SK-N-SH (cell line): ENCODE measurements at regions not wholly inside any gene's neighbourhood (a gene's known extent, or its start where the extent isn't known, plus 50 kb on each side); places are given as distances from the start of the nearest gene placed in this dataset.

Experiments
- CTCF ChIA-PET: fragments of 300-600, 350-600 bp; formaldehyde crosslinking; extraction: SDS; loops from one replicate; lab custom pipeline; 2021; lab: Yijun Ruan, JAX
- POLR2A ChIA-PET: fragments of 350-600 bp; sonication (Branson Sonifier 250); formaldehyde crosslinking; extraction: SDS; loops from one replicate; lab custom pipeline; 2020; ENCODE audit warnings: antibody characterized with exemption, inconsistent platforms; lab: Yijun Ruan, JAX
- DNase-seq: peaks from one replicate; pipeline ENCODE4 v3.0.0; 2012
- H2AFZ ChIP-seq: fragments of 200-600 bp; sonication (generic); 2 replicates; pipeline ENCODE4 v1.8.1; 2016; ENCODE audit warnings: antibody characterized with exemption, mild to moderate bottlenecking, low read depth
- H3F3A ChIP-seq: fragments of 200-600 bp; sonication (generic); replicated peaks from 2 replicates; pipeline ENCODE3; 2016; ENCODE audit warnings: antibody characterized with exemption, mild to moderate bottlenecking; ENCODE audit not compliant: insufficient read depth
- H3K27ac ChIP-seq, 2 experiments: fragments of 200-500 bp in 1 of 2; fragments of 200-600 bp in 1 of 2; sonication (Bioruptor generic) in 1 of 2; sonication (generic), shearing (Covaris generic) in 1 of 2; 2 replicates each; pipeline versions ENCODE4 v1.5.1 to v1.6.1; 2014 to 2016; ENCODE audit warnings: low read depth in 2 of 2, inconsistent platforms in 1 of 2, low read length in 1 of 2, mild to moderate bottlenecking in 1 of 2, mixed read lengths in 1 of 2
- H3K27me3 ChIP-seq: fragments of 200-600 bp; sonication (generic), shearing (Covaris generic); 2 replicates; pipeline ENCODE4 v1.6.1; 2016; ENCODE audit warnings: mixed run types; ENCODE audit not compliant: insufficient read depth
- H3K36me3 ChIP-seq, 2 experiments: fragments of 200-500 bp in 1 of 2; fragments of 200-600 bp in 1 of 2; sonication (Bioruptor generic) in 1 of 2; sonication (generic) in 1 of 2; replicated peaks in 1 of 2; 2 replicates each; pipeline versions ENCODE3 to v1.5.1; 2014 to 2016; ENCODE audit warnings: low read length in 1 of 2, mild to moderate bottlenecking in 1 of 2; ENCODE audit not compliant: insufficient read depth in 2 of 2, control insufficient read depth in 1 of 2
- H3K4me1 ChIP-seq, 2 experiments: fragments of 200-500 bp in 1 of 2; fragments of 200-600 bp in 1 of 2; sonication (Bioruptor generic) in 1 of 2; sonication (generic), shearing (Covaris generic) in 1 of 2; 2 replicates each; pipeline versions ENCODE4 v1.5.1 to v1.6.1; 2014 to 2016; ENCODE audit warnings: low read depth in 1 of 2, low read length in 1 of 2, mixed run types in 1 of 2; ENCODE audit not compliant: insufficient read depth in 2 of 2, control insufficient read depth in 1 of 2
- H3K4me2 ChIP-seq: fragments of 200-600 bp; sonication (generic), shearing (Covaris generic); 2 replicates; pipeline ENCODE4 v1.6.1; 2017; ENCODE audit warnings: mixed run types
- H3K4me3 ChIP-seq, 2 experiments: fragments of 200-500 bp in 1 of 2; fragments of 200-600 bp in 1 of 2; sonication (Bioruptor generic) in 1 of 2; sonication (generic), shearing (Covaris generic) in 1 of 2; 2 replicates each; pipeline versions ENCODE4 v1.5.1 to v1.8.1; 2014 to 2016; ENCODE audit warnings: low read depth in 2 of 2, inconsistent platforms in 1 of 2, low read length in 1 of 2, mild to moderate bottlenecking in 1 of 2, mixed read lengths in 1 of 2, moderate library complexity in 1 of 2
- H3K79me2 ChIP-seq: fragments of 200-600 bp; sonication (generic); 2 replicates; pipeline ENCODE4 v1.8.1; 2017; ENCODE audit warnings: mild to moderate bottlenecking; ENCODE audit not compliant: insufficient read depth
- H3K9ac ChIP-seq: fragments of 200-600 bp; sonication (generic); 2 replicates; pipeline ENCODE4 v1.6.1; 2017; ENCODE audit warnings: mixed run types
- H3K9me2 ChIP-seq: fragments of 200-600 bp; sonication (generic); 2 replicates; pipeline ENCODE4 v1.6.1; 2017; ENCODE audit warnings: mixed run types
- H3K9me3 ChIP-seq: fragments of 200-600 bp; sonication (generic); 2 replicates; pipeline ENCODE4 v1.6.1; 2017; ENCODE audit warnings: mixed run types, mild to moderate bottlenecking, moderate library complexity
- H4K20me1 ChIP-seq: fragments of 200-600 bp; sonication (generic); 2 replicates; pipeline ENCODE4 v1.6.1; 2017; ENCODE audit warnings: mild to moderate bottlenecking, mixed run types; ENCODE audit not compliant: insufficient read depth
- CHD2 ChIP-seq: fragments of 150-350 bp; IDR thresholded peaks from 2 replicates; pipeline ENCODE4 v1.6.1; 2018; ENCODE audit warnings: low read length; ENCODE audit not compliant: partially characterized antibody
- CTCF ChIP-seq: fragments of 200-600 bp; sonication (generic); IDR thresholded peaks from 2 replicates; pipeline ENCODE4 v1.6.1; 2017; ENCODE audit warnings: antibody characterized with exemption, mild to moderate bottlenecking, moderate library complexity
- ELF1 ChIP-seq: IDR thresholded peaks from 2 replicates; pipeline ENCODE4 v1.4.0; 2012
- FOSL2 ChIP-seq: IDR thresholded peaks from 2 replicates; pipeline ENCODE4 v1.4.0; 2012; ENCODE audit warnings: low read depth, mild to moderate bottlenecking, moderate library complexity, borderline replicate concordance
- FOXJ3 ChIP-seq: sonication (generic); formaldehyde crosslinking; IDR thresholded peaks from 2 replicates; pipeline ENCODE4 v1.5.1; 2020; ENCODE audit warnings: mild to moderate bottlenecking, missing genetic modification reagents
- FOXM1 ChIP-seq: IDR thresholded peaks from 2 replicates; pipeline ENCODE4 v1.4.0; 2012; ENCODE audit warnings: low read depth, mild to moderate bottlenecking
- GABPA ChIP-seq: IDR thresholded peaks from 2 replicates; pipeline ENCODE4 v1.4.0; 2012; ENCODE audit warnings: low read depth, mild to moderate bottlenecking
- GATA2 ChIP-seq: sonication (generic); formaldehyde crosslinking; IDR thresholded peaks from 2 replicates; pipeline ENCODE4 v1.5.0; 2020; ENCODE audit warnings: mild to moderate bottlenecking, missing genetic modification reagents
- MXI1 ChIP-seq: IDR thresholded peaks from 2 replicates; pipeline ENCODE4 v1.6.1; 2012; ENCODE audit warnings: mild to moderate bottlenecking, low read depth, low read length, improper control_type of control experiment
- NFIC ChIP-seq: IDR thresholded peaks from 2 replicates; pipeline ENCODE4 v1.4.0; 2012; ENCODE audit warnings: borderline replicate concordance
- NRF1 ChIP-seq: IDR thresholded peaks from 2 replicates; pipeline ENCODE4 v1.6.1; 2012; ENCODE audit warnings: low read depth, mild to moderate bottlenecking, low read length
- RCOR1 ChIP-seq: fragments of 150-350 bp; IDR thresholded peaks from 2 replicates; pipeline ENCODE4 v1.6.1; 2017; ENCODE audit warnings: antibody characterized with exemption, low read length
- REST ChIP-seq: IDR thresholded peaks from 2 replicates; pipeline ENCODE4 v1.6.1; 2012; ENCODE audit warnings: mild to moderate bottlenecking, low read depth, low read length, moderate library complexity
- SIN3A ChIP-seq: IDR thresholded peaks from 2 replicates; pipeline ENCODE4 v1.6.1; 2012; ENCODE audit warnings: low read depth, mild to moderate bottlenecking, low read length, moderate library complexity, borderline replicate concordance
- TAF1 ChIP-seq: IDR thresholded peaks from 2 replicates; pipeline ENCODE4 v1.6.1; 2012; ENCODE audit warnings: low read depth, mild to moderate bottlenecking, low read length, moderate library complexity, borderline replicate concordance
- TEAD4 ChIP-seq: IDR thresholded peaks from 2 replicates; pipeline ENCODE4 v1.4.0; 2012; ENCODE audit warnings: mild to moderate bottlenecking, borderline replicate concordance; ENCODE audit not compliant: insufficient read depth
- ZBTB33 ChIP-seq: IDR thresholded peaks from 2 replicates; pipeline ENCODE4 v1.4.0; 2012; ENCODE audit warnings: low read depth, borderline replicate concordance
- WGBS: methylation state at CpG from one replicate; pipeline ENCODE4 v1.1.6; 2017; ENCODE audit warnings: low lambda C conversion rate; 5-methylcytosine and 5-hydroxymethylcytosine counted together
- TF ChIP-seq, protein P1 (sequence below): IDR thresholded peaks from 2 replicates; pipeline ENCODE4 v1.4.0; 2012; ENCODE audit warnings: low read depth
- TF ChIP-seq, protein P2 (sequence below): fragments of 150-350 bp; IDR thresholded peaks from 2 replicates; pipeline ENCODE4 v1.6.1; 2016; ENCODE audit warnings: mild to moderate bottlenecking, low read depth, low read length
- TF ChIP-seq, protein P3 (sequence below): IDR thresholded peaks from 2 replicates; pipeline ENCODE4; 2012

DNA sequence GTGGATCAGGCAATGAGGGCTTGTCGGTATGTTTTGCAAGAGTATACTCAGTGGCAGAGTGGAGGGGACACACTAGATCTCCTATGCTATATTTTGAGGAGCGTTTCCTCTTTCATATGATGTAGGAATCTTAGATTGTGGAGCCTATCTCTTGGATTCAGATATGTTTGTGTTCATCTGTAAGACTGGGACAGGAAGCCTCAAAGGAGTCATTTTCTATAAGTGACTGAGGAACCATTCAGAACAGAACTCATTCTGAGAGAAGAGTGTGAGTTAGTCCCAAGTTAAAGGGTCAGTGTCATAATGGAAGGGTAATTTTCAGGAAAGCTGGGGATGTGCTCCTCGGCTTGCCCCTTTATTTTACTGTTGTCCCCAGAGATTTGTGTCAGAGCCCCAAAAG is 107.7 kb downstream of the PTGS2 start:
- WGBS: 55% methylated on average over 3 of the region's 3 CpGs
- Histone ChIP-seq H3K79me2 (no peaks in the 10 kb centered on the region), H3K9ac (no peak overlapping the region), H4K20me1 (no peaks in the 10 kb centered on the region), H3K9me3 (no peaks in the 10 kb centered on the region), H3K27ac (no peak overlapping the region), H2AFZ (no peak overlapping the region; the same call in 1 of the 2 replicates), H3K4me2 (no peak overlapping the region), H3K9me2 (no peaks in the 10 kb centered on the region), H3F3A (peaks cover 9% of the 10 kb centered on the region), H3K4me3 (no peak overlapping the region), H3K36me3 (no peaks in the 10 kb centered on the region), H3K27me3 (no peaks in the 10 kb centered on the region), H3K4me1 (peaks cover 0 to 23% of the 10 kb centered on the region in 2 experiments; a peak in 3 of 4 replicates)
- ChIA-PET CTCF (no interaction called here), POLR2A (no interaction called here)
- DNase-seq: no peak
- TF ChIP-seq, protein P1, sequence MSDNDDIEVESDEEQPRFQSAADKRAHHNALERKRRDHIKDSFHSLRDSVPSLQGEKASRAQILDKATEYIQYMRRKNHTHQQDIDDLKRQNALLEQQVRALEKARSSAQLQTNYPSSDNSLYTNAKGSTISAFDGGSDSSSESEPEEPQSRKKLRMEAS: no peak
- TF ChIP-seq RCOR1: no peak
- TF ChIP-seq ELF1: no peak
- no peak for TF ChIP-seq REST
- no peak for TF ChIP-seq MXI1
- TF ChIP-seq GATA2 (CRISPR knock-in tag): no peak
- no peak for TF ChIP-seq FOXM1
- no peak for TF ChIP-seq NFIC
- no peak for TF ChIP-seq TAF1
- no peak for TF ChIP-seq NRF1
- TF ChIP-seq FOXJ3: no peak
- no peak for TF ChIP-seq FOSL2
- TF ChIP-seq, protein P2, sequence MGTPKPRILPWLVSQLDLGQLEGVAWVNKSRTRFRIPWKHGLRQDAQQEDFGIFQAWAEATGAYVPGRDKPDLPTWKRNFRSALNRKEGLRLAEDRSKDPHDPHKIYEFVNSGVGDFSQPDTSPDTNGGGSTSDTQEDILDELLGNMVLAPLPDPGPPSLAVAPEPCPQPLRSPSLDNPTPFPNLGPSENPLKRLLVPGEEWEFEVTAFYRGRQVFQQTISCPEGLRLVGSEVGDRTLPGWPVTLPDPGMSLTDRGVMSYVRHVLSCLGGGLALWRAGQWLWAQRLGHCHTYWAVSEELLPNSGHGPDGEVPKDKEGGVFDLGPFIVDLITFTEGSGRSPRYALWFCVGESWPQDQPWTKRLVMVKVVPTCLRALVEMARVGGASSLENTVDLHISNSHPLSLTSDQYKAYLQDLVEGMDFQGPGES: no peak
- TF ChIP-seq ZBTB33: no peak
- no peak for TF ChIP-seq GABPA
- TF ChIP-seq TEAD4: no peak
- no peak for TF ChIP-seq CHD2
- no peak for TF ChIP-seq SIN3A
- TF ChIP-seq, protein P3, sequence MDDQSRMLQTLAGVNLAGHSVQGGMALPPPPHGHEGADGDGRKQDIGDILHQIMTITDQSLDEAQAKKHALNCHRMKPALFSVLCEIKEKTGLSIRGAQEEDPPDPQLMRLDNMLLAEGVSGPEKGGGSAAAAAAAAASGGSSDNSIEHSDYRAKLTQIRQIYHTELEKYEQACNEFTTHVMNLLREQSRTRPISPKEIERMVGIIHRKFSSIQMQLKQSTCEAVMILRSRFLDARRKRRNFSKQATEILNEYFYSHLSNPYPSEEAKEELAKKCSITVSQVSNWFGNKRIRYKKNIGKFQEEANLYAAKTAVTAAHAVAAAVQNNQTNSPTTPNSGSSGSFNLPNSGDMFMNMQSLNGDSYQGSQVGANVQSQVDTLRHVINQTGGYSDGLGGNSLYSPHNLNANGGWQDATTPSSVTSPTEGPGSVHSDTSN: no peak
- no peak for TF ChIP-seq CTCF
